Stomach (tissue), 8 donors: ENCODE measurements at regions not wholly inside any gene's neighbourhood (a gene's known extent, or its start where the extent isn't known, plus 50 kb on each side); places are given as distances from the start of the nearest gene placed in this dataset.

Experiments used
- DNase-seq, 2 donors: peaks; one replicate each; pipeline versions ENCODE4 v3.0.0 to v3.0.0-alpha.2; 2013 to 2019
- H3K27ac ChIP-seq, 5 donors: fragments of 200-600 bp in 4 of 5; sonication (generic) in 4 of 5; one replicate each; pipeline ENCODE4 v1.5.1; 2013 to 2019; ENCODE audit warnings: mild to moderate bottlenecking in 1 of 5, moderate library complexity in 1 of 5
- H3K27me3 ChIP-seq, 3 donors: fragments of 200-600 bp; sonication (generic); one replicate each; pipeline ENCODE4 v1.5.1; 2017 to 2019; ENCODE audit warnings: mixed run types in 1 of 3
- H3K36me3 ChIP-seq, 4 donors: fragments of 200-600 bp; sonication (generic); 1 replicate in 3 of 4; 2 replicates in 1 of 4; pipeline ENCODE4 v1.5.1; 2016 to 2019
- H3K4me1 ChIP-seq, 4 donors: fragments of 200-600 bp; sonication (generic); one replicate each; pipeline ENCODE4 v1.5.1; 2016 to 2019
- H3K4me3 ChIP-seq, 4 donors: fragments of 200-600 bp; sonication (generic) in 3 of 4; one replicate each; pipeline ENCODE4 v1.5.1; 2016 to 2019; ENCODE audit warnings: mild to moderate bottlenecking in 1 of 4
- H3K9me3 ChIP-seq, 4 donors: fragments of 200-600 bp; sonication (generic); one replicate each; pipeline ENCODE4 v1.5.1; 2016 to 2019
- CTCF ChIP-seq, 7 experiments: fragments of 450-650 bp in 4 of 7; fragments of 200-600 bp in 3 of 7; sonication (generic) in 3 of 7; IDR thresholded peaks; one replicate each; pipeline ENCODE4 v1.5.1; 2016 to 2019; ENCODE audit warnings: antibody characterized with exemption in 7 of 7, control low read depth in 2 of 7, mild to moderate bottlenecking in 1 of 7
- EP300 ChIP-seq: sonication (generic); formaldehyde crosslinking; IDR thresholded peaks from one replicate; pipeline ENCODE4 v1.6.1; 2017; ENCODE audit warnings: antibody characterized with exemption
- POLR2A ChIP-seq, 4 donors: fragments of 450-650 bp; IDR thresholded peaks; one replicate each; pipeline ENCODE4 v1.6.1; 2016; ENCODE audit warnings: antibody characterized with exemption in 4 of 4, control low read depth in 2 of 4, mild to moderate bottlenecking in 1 of 4, moderate library complexity in 1 of 4
- POLR2AphosphoS5 ChIP-seq, 3 donors: sonication (generic); formaldehyde crosslinking; IDR thresholded peaks; one replicate each; pipeline ENCODE4 v1.6.1; 2016; ENCODE audit warnings: antibody characterized with exemption in 3 of 3
- WGBS, 5 donors: extraction: QIAGEN DNeasy Blood & Tissue Kit in 3 of 5; methylation state at CpG; one replicate each; pipeline versions ENCODE4 v1.1.5 to v1.1.7; 2013 to 2018; 5-methylcytosine and 5-hydroxymethylcytosine counted together
- intact Hi-C: fragments of 100-400 bp; cut with DNase I; formaldehyde crosslinking; loops from one replicate; pipeline ENCODE4 v1.15.1; 2023; ENCODE audit warnings: low total_unique reads
- donor health status: healthy with polysubstance abuse.
- donor health status: Bipolar disorder and iron deficiency.
- donor health status: healthy.

- no peaks in the 10 kb centered on the region for H3K4me1 ChIP-seq
- intact Hi-C loops = no loop called here
- no peak overlapping the region for H3K27ac ChIP-seq
- H3K27me3 ChIP-seq = no peaks in the 10 kb centered on the region
- 83 to 91% (median 88%) methylated on average over 10 of the region's 10 CpGs for WGBS, 5 donors
- H3K4me3 ChIP-seq = no peak overlapping the region
- peaks cover 0 to 14% (median 4%) of the 10 kb centered on the region in 4 donors for H3K9me3 ChIP-seq
- no peak for DNase-seq
- no peaks in the 10 kb centered on the region for H3K36me3 ChIP-seq
- TF ChIP-seq CTCF (IDR thresholded peaks at IDR 0.05) (no peak), POLR2A (IDR thresholded peaks at IDR 0.05) (no peak), POLR2AphosphoS5 (IDR thresholded peaks at IDR 0.05) (no peak), EP300 (no peak)
Measured at GRCh38 chr3:32621466-32621865, 50.8 kb upstream of the DYNC1LI1 start.

GRCh38 chr3:32620611-32621310 is 50.1 kb upstream of the DYNC1LI1 start:
- Histone ChIP-seq H3K9me3 (peaks cover 0 to 14% (median 4%) of the 10 kb centered on the region in 4 donors), H3K4me1 (no peaks in the 10 kb centered on the region), H3K36me3 (no peaks in the 10 kb centered on the region), H3K27me3 (no peaks in the 10 kb centered on the region), H3K4me3 (no peak overlapping the region), H3K27ac (no peak overlapping the region)
- no peak for DNase-seq
- TF ChIP-seq POLR2A (IDR thresholded peaks at IDR 0.05) = no peak
- no peak for TF ChIP-seq EP300
- TF ChIP-seq CTCF (IDR thresholded peaks at IDR 0.05) = no peak
- TF ChIP-seq POLR2AphosphoS5 (IDR thresholded peaks at IDR 0.05) = no peak
- intact Hi-C loops = no loop called here
- 87 to 88% (median 88%) methylated on average over 10 of the region's 10 CpGs for WGBS, 5 donors
